CD4-positive, alpha-beta T cell treated with Interleukin-15 for 4 hours (primary cell): ENCODE measurements at regions not wholly inside any gene's neighbourhood (a gene's known extent, or its start where the extent isn't known, plus 50 kb on each side); places are given as distances from the start of the nearest gene placed in this dataset.

ENCODE experiments used
- DNase-seq: peaks from one replicate; pipeline ENCODE4 v3.0.0-alpha.2; 2020; ENCODE audit warnings: low spot score

GRCh38 chr17:55634702-55635101 lies 88.0 kb downstream of the TMEM100 start:
- no peak for DNase-seq

- DNase-seq = no peak
Measured at GRCh38 chr17:55632893-55633292, 89.8 kb downstream of the TMEM100 start.

GRCh38 chr17:55632236-55632635 lies 90.4 kb downstream of the TMEM100 start:
- no peak for DNase-seq

GRCh38 chr17:55629995-55630394 lies 92.7 kb downstream of the TMEM100 start:
- DNase-seq = no peak

- no peak for DNase-seq
Measured at GRCh38 chr17:55625521-55625920, 97.1 kb downstream of the TMEM100 start.

GRCh38 chr17:55624772-55625433 lies 97.8 kb downstream of the TMEM100 start:
- DNase-seq = no peak

- no peak for DNase-seq
Measured at GRCh38 chr17:55622547-55622946, 100.1 kb downstream of the TMEM100 start.

GRCh38 chr17:55620945-55621344 lies 101.7 kb downstream of the TMEM100 start:
- no peak for DNase-seq

GRCh38 chr17:55620023-55620422 lies 102.6 kb downstream of the TMEM100 start:
- no peak for DNase-seq

- no peak for DNase-seq
Measured at GRCh38 chr17:55617441-55617840, 105.2 kb downstream of the TMEM100 start.

- no peak for DNase-seq
Measured at GRCh38 chr17:55614061-55614460, 102.8 kb upstream of the SMIM36 start.

GRCh38 chr17:55612691-55613141 lies 101.5 kb upstream of the SMIM36 start:
- DNase-seq = no peak

GRCh38 chr17:55607731-55608341 lies 96.6 kb upstream of the SMIM36 start:
- no peak for DNase-seq

- no peak for DNase-seq
Measured at GRCh38 chr17:55606488-55606815, 95.2 kb upstream of the SMIM36 start.

- no peak for DNase-seq
Measured at GRCh38 chr17:55605705-55606487, 94.6 kb upstream of the SMIM36 start.

GRCh38 chr17:55601874-55602364 lies 90.7 kb upstream of the SMIM36 start:
- DNase-seq = peak; percentile 30

GRCh38 chr17:55598495-55598894 lies 87.2 kb upstream of the SMIM36 start:
- DNase-seq = no peak

GRCh38 chr17:55588446-55589242 lies 77.4 kb upstream of the SMIM36 start:
- no peak for DNase-seq

GRCh38 chr17:55587608-55588139 lies 76.4 kb upstream of the SMIM36 start:
- DNase-seq = no peak

GRCh38 chr17:55585629-55586028 lies 74.4 kb upstream of the SMIM36 start:
- DNase-seq = no peak

- no peak for DNase-seq
Measured at GRCh38 chr17:55584861-55585260, 73.6 kb upstream of the SMIM36 start.
